ENCODE measurements at regions not wholly inside any gene's neighbourhood (a gene's known extent, or its start where the extent isn't known, plus 50 kb on each side); places are given as distances from the start of the nearest gene placed in this dataset.

DNA sequence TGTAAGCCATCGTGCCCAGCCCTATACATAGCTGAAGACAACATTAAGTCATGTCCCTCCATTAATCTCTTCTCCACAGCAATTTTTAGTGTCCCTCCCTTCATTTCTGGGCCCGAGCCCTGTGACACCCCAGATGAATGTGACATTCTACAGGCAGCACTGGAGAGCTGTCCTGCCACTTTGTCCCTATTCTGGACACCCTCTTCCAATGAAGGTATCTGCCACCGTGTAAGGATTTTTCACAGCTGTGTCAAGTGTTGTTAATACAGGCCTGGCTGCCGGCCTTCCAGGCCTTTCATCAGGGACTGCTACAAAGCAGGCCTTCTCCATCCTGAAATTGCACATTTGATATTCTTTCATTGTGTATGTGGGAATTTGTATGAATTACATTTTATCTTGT, 62.0 kb upstream of the SLC28A3 start:
- intact Hi-C loops (cut with micrococcal nuclease), result no loop called here
- H3K4me1 Mint-ChIP-seq (ENCODE audit: insufficient read depth, unreplicated experiment), result no peaks in the 10 kb centered on the region
- no peaks in the 10 kb centered on the region for H3K9me3 Mint-ChIP-seq (ENCODE audit: unreplicated experiment)
- no peaks in the 10 kb centered on the region for H3K36me3 Mint-ChIP-seq (ENCODE audit: insufficient read depth, unreplicated experiment)
- H3K4me3 Mint-ChIP-seq (ENCODE audit: unreplicated experiment), result no peak overlapping the region
- ChIA-PET CTCF (interaction anchor here (2.2 kb wide), 1 partner anchor 266 kb away, joined by 6 read pairs; no protein-coding TSS in a partner anchor), POLR2A (interaction anchor here (0.6 kb wide), 1 partner anchor 273 kb away, joined by 3 read pairs; no protein-coding TSS in a partner anchor)
- no peaks in the 10 kb centered on the region for H3K27me3 Mint-ChIP-seq (ENCODE audit: insufficient read depth, unreplicated experiment)
- TF ChIP-seq, protein P1, sequence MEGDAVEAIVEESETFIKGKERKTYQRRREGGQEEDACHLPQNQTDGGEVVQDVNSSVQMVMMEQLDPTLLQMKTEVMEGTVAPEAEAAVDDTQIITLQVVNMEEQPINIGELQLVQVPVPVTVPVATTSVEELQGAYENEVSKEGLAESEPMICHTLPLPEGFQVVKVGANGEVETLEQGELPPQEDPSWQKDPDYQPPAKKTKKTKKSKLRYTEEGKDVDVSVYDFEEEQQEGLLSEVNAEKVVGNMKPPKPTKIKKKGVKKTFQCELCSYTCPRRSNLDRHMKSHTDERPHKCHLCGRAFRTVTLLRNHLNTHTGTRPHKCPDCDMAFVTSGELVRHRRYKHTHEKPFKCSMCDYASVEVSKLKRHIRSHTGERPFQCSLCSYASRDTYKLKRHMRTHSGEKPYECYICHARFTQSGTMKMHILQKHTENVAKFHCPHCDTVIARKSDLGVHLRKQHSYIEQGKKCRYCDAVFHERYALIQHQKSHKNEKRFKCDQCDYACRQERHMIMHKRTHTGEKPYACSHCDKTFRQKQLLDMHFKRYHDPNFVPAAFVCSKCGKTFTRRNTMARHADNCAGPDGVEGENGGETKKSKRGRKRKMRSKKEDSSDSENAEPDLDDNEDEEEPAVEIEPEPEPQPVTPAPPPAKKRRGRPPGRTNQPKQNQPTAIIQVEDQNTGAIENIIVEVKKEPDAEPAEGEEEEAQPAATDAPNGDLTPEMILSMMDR (IDR thresholded peaks at IDR 0.05; ENCODE audit: unreplicated experiment), result no peak
- no peak for DNase-seq (ENCODE audit: unreplicated experiment)
- H3K27ac Mint-ChIP-seq (ENCODE audit: low read depth, unreplicated experiment), result no peak overlapping the region
- no TSS peak for BruUV-seq (replicated peaks)

DNA sequence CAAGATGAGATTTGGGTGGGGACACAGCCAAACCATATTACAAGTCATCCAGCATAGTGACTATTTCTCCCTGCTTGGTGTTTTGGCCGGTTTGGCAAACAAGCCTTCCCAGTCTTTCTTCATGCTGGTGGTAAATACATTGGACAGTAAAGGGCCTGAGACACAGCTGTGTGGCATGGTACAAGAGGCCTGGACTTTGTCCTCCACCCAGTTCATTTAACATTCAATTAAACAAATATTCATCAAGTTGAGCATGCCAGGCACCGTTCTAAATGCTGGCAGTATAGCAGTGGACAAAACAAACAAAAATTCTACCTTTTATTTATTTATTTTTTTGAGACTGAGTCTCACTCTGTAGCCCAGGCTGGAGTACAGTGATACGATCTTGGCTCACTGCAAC, 62.7 kb upstream of the SLC28A3 start:
- intact Hi-C loops (cut with micrococcal nuclease), result no loop called here
- ChIA-PET CTCF (interaction anchor here (0.5 to 1.1 kb wide), 12 partner anchors 15 to 649 kb away, joined by 3 to 5 read pairs (median 4); no protein-coding TSS in a partner anchor), POLR2A (no interaction called here)
- no peak for DNase-seq (ENCODE audit: unreplicated experiment)
- Mint-ChIP-seq H3K27ac (ENCODE audit: low read depth, unreplicated experiment) (no peak overlapping the region), H3K4me1 (ENCODE audit: insufficient read depth, unreplicated experiment) (no peaks in the 10 kb centered on the region), H3K27me3 (ENCODE audit: insufficient read depth, unreplicated experiment) (no peaks in the 10 kb centered on the region), H3K9me3 (ENCODE audit: unreplicated experiment) (no peaks in the 10 kb centered on the region), H3K4me3 (ENCODE audit: unreplicated experiment) (no peak overlapping the region), H3K36me3 (ENCODE audit: insufficient read depth, unreplicated experiment) (no peaks in the 10 kb centered on the region)
- BruUV-seq (replicated peaks), result no TSS peak
- TF ChIP-seq, protein P1 (IDR thresholded peaks at IDR 0.05; ENCODE audit: unreplicated experiment), result no peak

GRCh38 chr9:84404095-84404686, 63.6 kb upstream of the SLC28A3 start:
- peak; percentile 17 for DNase-seq (ENCODE audit: unreplicated experiment)
- H3K27ac Mint-ChIP-seq (ENCODE audit: low read depth, unreplicated experiment), result no peak overlapping the region
- H3K4me3 Mint-ChIP-seq (ENCODE audit: unreplicated experiment), result no peak overlapping the region
- H3K4me1 Mint-ChIP-seq (ENCODE audit: insufficient read depth, unreplicated experiment), result no peaks in the 10 kb centered on the region
- no peaks in the 10 kb centered on the region for H3K9me3 Mint-ChIP-seq (ENCODE audit: unreplicated experiment)
- BruUV-seq (replicated peaks), result no TSS peak
- ChIA-PET POLR2A (no interaction called here), CTCF (interaction anchor here (0.6 to 1.1 kb wide), 18 partner anchors 9 to 1074 kb away, joined by 3 to 5 read pairs (median 3); no protein-coding TSS in a partner anchor)
- H3K27me3 Mint-ChIP-seq (ENCODE audit: insufficient read depth, unreplicated experiment), result no peaks in the 10 kb centered on the region
- no peaks in the 10 kb centered on the region for H3K36me3 Mint-ChIP-seq (ENCODE audit: insufficient read depth, unreplicated experiment)
- TF ChIP-seq, protein P1 (IDR thresholded peaks at IDR 0.05; ENCODE audit: unreplicated experiment), result peak; percentile 48
- intact Hi-C loops (cut with micrococcal nuclease), result no loop called here

DNA sequence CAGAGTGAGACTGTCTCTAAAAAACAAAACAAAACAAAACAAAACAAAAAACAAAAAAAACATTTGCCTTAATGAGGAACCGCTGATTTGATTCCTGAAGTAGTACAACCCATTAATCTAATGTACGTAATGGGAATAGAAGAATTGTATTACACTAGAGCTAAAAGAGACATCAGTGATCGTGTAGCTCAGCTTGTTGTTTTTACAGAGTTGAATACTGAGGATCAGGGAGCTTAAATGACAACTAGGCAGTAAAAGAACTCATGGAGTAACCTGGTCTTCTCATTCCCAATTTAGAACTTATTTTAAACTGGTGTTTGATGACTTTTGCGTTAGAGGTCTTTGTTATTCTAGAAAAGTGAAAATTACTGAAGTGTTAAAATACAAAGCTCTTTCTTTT, 65.1 kb upstream of the SLC28A3 start:
- ChIA-PET CTCF (interaction anchor here (0.6 to 1.7 kb wide), 6 partner anchors 8 to 1205 kb away, joined by 3 to 10 read pairs (median 5); no protein-coding TSS in a partner anchor), POLR2A (no interaction called here)
- DNase-seq (ENCODE audit: unreplicated experiment), result no peak
- Mint-ChIP-seq H3K4me3 (ENCODE audit: unreplicated experiment) (no peak overlapping the region), H3K27me3 (ENCODE audit: insufficient read depth, unreplicated experiment) (no peaks in the 10 kb centered on the region), H3K36me3 (ENCODE audit: insufficient read depth, unreplicated experiment) (no peaks in the 10 kb centered on the region), H3K9me3 (ENCODE audit: unreplicated experiment) (no peaks in the 10 kb centered on the region), H3K4me1 (ENCODE audit: insufficient read depth, unreplicated experiment) (no peaks in the 10 kb centered on the region), H3K27ac (ENCODE audit: low read depth, unreplicated experiment) (no peak overlapping the region)
- BruUV-seq (replicated peaks), result no TSS peak
- intact Hi-C loops (cut with micrococcal nuclease), result no loop called here
- TF ChIP-seq, protein P1 (IDR thresholded peaks at IDR 0.05; ENCODE audit: unreplicated experiment), result no peak

Data from MCF 10A (cell line).